Iris pigment epithelial cell (primary cell): ENCODE measurements at regions not wholly inside any gene's neighbourhood (a gene's known extent, or its start where the extent isn't known, plus 50 kb on each side); places are given as distances from the start of the nearest gene placed in this dataset.
"Not testable (repeated sequence)": the region's sequence is repeated elsewhere in the genome, so short reads cannot be mapped to it uniquely, and the experiment has no call there.

Source experiments
- DNase-seq: peaks from one replicate; pipeline ENCODE4 v3.0.0-alpha.2; 2011; ENCODE audit warnings: low read depth

- DNase-seq: peak; percentile 28
Measured at GRCh38 chr9:26789959-26790358, 102.6 kb downstream of the CAAP1 start.

DNA sequence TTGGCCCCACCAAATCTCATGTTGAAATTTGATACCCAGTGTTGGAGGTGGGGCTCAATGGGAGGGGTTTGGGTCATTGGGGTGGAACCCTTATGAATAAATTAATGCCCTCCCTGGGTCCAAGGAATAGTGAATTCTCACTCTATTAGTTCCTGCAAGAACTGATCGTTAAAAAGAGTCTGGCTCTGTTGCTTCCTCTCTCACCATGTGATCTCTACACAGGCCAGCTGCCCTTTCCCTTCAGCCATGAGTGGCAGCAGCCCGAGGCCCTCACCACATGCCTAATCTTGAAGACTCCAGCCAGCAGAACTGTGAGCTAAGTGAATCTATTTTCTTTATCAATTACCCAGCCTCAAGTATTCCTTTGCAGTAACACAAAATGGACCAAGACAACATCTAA lies 106.0 kb downstream of the CAAP1 start:
- DNase-seq: no peak

GRCh38 chr9:26782899-26783298 lies 109.7 kb downstream of the CAAP1 start:
- DNase-seq: no peak

- DNase-seq: peak; percentile 2
Measured at GRCh38 chr9:26781906-26782305, 110.7 kb downstream of the CAAP1 start.

DNA sequence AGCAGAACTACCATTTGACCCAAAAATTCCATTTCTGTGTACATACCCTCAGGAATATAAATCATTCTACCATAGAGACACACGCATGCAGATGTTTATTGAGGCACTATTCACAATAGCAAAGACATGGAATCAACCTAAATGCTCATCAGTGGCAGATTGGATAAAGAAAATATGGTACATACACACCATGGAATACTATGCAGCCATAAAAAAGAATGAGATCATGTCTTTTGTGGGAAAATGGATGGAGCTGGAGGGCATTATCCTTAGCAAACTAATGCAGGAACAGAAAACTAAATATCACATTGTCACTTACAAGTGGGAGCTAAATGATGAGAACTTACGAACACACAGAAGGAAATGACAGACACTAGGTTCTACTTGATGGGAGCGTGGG lies 112.3 kb downstream of the CAAP1 start:
- DNase-seq: not testable (repeated sequence)

GRCh38 chr9:26779062-26779461 lies 113.5 kb downstream of the CAAP1 start:
- peak; percentile 20 for DNase-seq

DNA sequence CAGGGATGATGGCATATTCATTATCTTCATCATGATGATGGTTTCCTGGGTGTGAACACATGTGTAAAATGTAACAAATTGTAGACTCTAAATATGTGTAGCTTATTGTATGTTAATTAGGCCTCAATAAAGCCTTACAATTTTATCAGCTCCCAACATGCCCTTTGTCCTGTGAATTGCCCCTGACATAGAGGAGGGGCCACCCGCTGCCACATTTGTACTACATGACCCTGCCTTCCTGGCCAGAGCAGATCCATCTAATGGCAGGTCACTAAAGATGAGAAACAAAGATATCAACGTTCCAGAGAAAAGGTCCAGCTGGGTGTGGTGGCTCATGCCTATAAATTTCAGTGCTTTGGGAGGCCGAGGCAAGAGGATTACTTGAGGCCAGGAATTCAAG lies 117.2 kb downstream of the CAAP1 start:
- no peak for DNase-seq

DNA sequence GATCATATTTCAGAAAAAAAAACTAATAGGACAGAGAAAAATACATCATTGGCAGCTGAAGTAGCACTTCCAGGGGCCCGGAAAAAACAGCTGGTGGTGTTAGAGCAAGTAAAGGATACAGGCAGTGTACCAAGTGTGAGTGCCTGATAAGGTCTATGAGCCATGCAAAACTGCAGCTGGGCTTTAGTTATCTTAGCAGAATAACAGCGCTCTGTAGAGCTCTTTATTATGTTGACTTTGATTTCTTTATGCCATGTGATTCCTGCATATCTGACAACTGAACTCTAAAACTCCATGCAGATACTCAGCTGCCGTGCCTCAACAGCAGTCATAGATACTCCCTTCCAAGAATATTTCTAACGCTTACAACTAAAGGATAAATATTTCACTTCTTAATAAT lies 119.5 kb downstream of the CAAP1 start:
- DNase-seq: no peak

GRCh38 chr9:26770821-26771220 lies 121.8 kb downstream of the CAAP1 start:
- no peak for DNase-seq

- DNase-seq: no peak
Measured at GRCh38 chr9:26768145-26768544, 124.5 kb downstream of the CAAP1 start.

DNA sequence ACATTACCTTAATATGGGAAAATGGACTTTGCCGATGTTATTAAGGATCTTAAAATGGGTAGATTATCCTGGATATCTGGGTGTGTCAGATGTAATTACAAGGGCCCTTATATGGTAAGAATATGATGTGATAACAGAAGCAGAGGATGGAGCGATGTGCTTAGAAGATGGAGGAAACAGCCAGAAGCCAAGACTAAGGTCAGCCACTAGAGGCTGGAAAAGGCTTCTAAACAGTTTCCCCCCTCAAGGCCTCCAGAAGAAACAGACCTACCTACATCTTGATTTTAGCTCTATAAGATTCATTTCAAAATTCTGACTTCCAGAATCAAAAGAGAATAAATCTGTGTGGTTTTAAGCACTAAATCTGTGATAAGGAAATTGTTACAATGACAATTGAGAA lies 131.9 kb downstream of the CAAP1 start:
- no peak for DNase-seq

DNA sequence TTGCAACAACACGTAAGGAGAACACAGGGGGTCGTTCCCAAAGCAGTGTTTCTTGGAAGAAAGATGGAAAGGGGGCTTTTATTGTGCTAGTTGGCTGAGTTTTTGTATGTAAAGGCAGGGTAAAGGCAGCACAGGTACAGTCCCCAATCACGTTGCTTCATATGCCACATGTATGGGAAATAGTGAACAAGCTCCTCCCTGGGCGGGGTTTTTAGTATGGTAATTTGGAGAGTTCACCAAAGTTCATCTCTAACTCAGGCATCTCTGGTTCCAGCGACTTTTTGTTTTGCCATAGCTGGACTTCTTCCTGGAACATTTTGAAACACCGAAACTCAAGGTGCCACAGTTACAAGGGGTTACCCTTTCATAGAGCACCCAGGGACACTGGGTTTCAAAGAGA lies 133.9 kb downstream of the CAAP1 start:
- no peak for DNase-seq

DNA sequence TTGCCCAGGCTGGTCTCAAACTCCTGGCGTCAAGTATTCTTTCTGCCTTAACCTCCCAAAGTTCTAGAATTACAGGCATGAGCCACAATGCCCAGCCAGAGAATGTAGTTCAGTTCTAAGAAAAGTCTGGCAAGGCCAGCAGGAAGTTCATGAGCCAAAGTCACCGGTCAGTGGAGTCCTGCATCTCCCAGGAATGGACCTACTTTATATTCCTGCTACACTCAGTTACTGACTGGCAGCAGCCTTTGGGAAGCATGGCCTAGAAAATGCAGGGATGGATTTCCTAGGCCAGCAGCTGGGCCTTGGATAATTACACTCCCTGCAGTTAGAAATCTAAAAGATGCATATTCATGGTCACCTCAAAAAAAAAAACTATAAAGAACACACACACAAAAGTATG lies 135.7 kb downstream of the CAAP1 start:
- DNase-seq: no peak

- no peak for DNase-seq
Measured at GRCh38 chr9:26755476-26755875, 137.1 kb downstream of the CAAP1 start.

- no peak for DNase-seq
Measured at GRCh38 chr9:26754509-26755164, 138.0 kb downstream of the CAAP1 start.

GRCh38 chr9:26753971-26754370 lies 138.6 kb downstream of the CAAP1 start:
- DNase-seq: no peak

GRCh38 chr9:26750162-26750561 lies 142.4 kb downstream of the CAAP1 start:
- no peak for DNase-seq

DNA sequence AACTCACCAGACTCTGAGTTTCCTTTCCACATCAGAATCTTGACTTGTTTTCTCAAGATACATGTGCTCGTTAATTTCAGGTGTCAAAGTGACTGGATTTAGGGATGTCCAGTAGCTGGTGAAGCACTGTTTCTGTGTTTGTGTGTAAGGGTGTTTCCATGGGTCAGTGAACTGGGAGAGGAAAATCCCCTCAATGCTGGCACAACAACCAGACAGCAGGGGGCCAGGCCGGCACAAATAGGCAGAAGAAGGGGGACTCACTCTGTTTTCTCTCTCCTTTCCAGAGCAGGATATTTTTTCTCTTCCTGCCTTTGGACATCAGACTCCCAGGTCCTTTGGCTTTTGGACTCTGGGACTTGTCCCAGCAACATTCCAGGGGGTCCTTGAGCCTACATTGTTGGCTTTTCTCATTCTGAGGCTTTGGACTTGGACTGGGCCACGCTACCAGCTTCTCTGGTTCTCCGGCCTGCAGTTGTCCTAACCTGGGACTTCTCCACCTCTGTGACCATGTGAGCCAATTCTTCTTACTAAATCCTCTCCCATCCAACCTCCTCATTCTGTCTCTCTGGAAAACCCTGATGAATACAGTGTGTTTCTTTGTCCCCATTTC lies 144.0 kb downstream of the CAAP1 start:
- DNase-seq: no peak

DNA sequence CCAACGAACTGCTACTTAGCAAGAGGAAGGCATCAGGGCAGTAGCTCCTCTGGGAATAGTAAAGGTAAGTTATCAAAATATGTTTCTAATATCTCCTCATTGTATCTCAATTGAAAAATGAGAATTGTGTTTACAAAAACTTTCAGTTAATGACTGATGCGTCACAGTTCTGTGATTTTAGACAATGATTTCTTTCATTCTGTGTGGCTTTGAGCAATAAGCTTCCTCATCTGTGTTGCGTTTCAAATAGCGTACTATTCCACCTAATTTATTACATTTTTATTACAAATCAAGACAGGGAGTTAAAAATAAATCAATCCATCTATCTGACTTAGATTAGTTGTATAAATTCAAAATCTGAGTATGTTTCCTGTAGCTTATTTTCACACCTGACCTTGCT lies 145.0 kb downstream of the CAAP1 start:
- no peak for DNase-seq

DNA sequence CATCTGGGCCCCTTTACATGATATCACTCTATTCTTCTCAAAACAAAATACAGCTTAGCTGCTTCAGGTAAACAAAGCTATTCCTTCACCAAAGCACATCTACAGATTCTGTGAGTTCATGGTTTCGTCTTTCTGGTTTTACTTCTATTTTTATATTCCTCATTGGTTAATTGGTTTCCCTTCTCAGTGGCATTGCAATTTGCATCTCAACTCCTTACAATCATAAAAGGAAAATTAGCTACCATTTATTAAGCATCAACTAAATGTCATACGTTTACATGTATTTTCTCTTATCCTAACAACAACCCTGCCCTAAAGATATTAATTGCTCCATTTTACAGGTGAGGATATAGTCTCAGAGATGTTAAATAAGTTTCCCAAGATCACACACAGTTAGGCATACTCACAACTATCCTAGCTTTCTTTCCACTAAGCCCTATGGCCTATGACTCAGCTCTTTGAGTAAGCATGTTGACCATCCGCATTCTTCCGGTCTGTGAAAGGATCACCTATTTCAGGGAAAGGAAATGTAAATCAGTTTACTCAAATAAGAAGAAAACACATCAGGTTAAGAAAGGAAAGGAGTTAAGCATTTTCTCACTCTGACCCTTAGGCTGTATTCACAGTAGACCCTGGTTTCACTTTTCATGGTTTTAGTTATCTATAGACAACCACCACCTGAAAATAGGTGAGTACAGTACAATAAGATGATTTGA lies 146.1 kb downstream of the CAAP1 start:
- DNase-seq: peak; percentile 74

DNA sequence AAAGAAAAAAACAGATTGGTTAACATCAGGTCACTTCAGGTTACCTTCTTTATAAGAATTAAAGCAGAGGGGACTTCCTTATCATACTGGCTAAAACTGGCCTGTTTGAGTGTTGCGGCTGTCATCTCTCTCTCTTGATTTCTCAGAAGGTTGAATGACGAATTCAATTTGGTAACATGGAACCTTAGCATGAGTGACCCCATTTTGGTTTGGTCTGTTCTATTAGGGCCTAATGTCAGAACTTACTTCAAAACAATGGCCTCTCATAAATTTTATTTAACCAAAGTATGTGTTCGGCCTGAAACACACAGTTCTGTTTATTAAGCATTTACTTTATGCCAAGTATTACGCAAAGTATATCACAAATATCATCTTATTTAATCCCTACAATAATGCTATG lies 147.5 kb downstream of the CAAP1 start:
- no peak for DNase-seq

- DNase-seq: peak; percentile 28
Measured at GRCh38 chr9:26744191-26744965, 148.2 kb downstream of the CAAP1 start.
